IPS-15b (cell line): ENCODE measurements at regions not wholly inside any gene's neighbourhood (a gene's known extent, or its start where the extent isn't known, plus 50 kb on each side); places are given as distances from the start of the nearest gene placed in this dataset.
"Not testable (repeated sequence)": the region's sequence is repeated elsewhere in the genome, so short reads cannot be mapped to it uniquely, and the experiment has no call there.

Experiments used
- H3K27me3 ChIP-seq: one replicate; pipeline ENCODE4 v1.6.1; 2013; ENCODE audit warnings: low read length; ENCODE audit not compliant: control insufficient read depth, insufficient read depth
- H3K36me3 ChIP-seq: one replicate; pipeline ENCODE4 v1.6.1; 2013; ENCODE audit warnings: low read length; ENCODE audit not compliant: control insufficient read depth, insufficient read depth
- H3K4me1 ChIP-seq: one replicate; pipeline ENCODE4 v1.6.1; 2013; ENCODE audit warnings: mild to moderate bottlenecking, low read length; ENCODE audit not compliant: control insufficient read depth, insufficient read depth
- H3K4me3 ChIP-seq: one replicate; pipeline ENCODE4 v1.5.1; 2013; ENCODE audit warnings: low read depth, low read length
- H3K9ac ChIP-seq: one replicate; pipeline ENCODE4 v1.6.1; 2013; ENCODE audit warnings: low read depth, mild to moderate bottlenecking, low read length
- H3K9me3 ChIP-seq: one replicate; pipeline ENCODE4 v1.6.1; 2013; ENCODE audit warnings: mild to moderate bottlenecking, low read length; ENCODE audit not compliant: control insufficient read depth, insufficient read depth

GRCh38 chr4:81600520-81601357, 129.0 kb upstream of the RASGEF1B start:
- Histone ChIP-seq H3K9me3 (no peaks in the 10 kb centered on the region), H3K36me3 (no peaks in the 10 kb centered on the region), H3K9ac (no peak overlapping the region), H3K4me1 (peaks cover 13% of the 10 kb centered on the region), H3K27me3 (no peaks in the 10 kb centered on the region), H3K4me3 (no peak overlapping the region)

GRCh38 chr4:81599742-81600380, 128.2 kb upstream of the RASGEF1B start:
- peaks cover 13% of the 10 kb centered on the region for H3K4me1 ChIP-seq
- H3K9ac ChIP-seq, result no peak overlapping the region

GRCh38 chr4:81595798-81596610, 124.3 kb upstream of the RASGEF1B start:
- Histone ChIP-seq H3K4me1 (peaks cover 12% of the 10 kb centered on the region), H3K4me3 (no peak overlapping the region), H3K27me3 (no peaks in the 10 kb centered on the region), H3K9ac (no peak overlapping the region), H3K36me3 (no peaks in the 10 kb centered on the region), H3K9me3 (no peaks in the 10 kb centered on the region)

More at GRCh38 chr4:81599742-81600380, 128.2 kb upstream of the RASGEF1B start:
- no peak overlapping the region for H3K4me3 ChIP-seq
- H3K27me3 ChIP-seq, result no peaks in the 10 kb centered on the region
- no peaks in the 10 kb centered on the region for H3K36me3 ChIP-seq
- H3K9me3 ChIP-seq, result no peaks in the 10 kb centered on the region

- Histone ChIP-seq H3K27me3 (no peaks in the 10 kb centered on the region), H3K4me3 (no peak overlapping the region), H3K36me3 (no peaks in the 10 kb centered on the region), H3K9me3 (no peaks in the 10 kb centered on the region), H3K4me1 (peaks cover 5% of the 10 kb centered on the region), H3K9ac (no peak overlapping the region)
Observed at GRCh38 chr4:81595287-81595686, 123.6 kb upstream of the RASGEF1B start.

- no peaks in the 10 kb centered on the region for H3K27me3 ChIP-seq
- no peak overlapping the region for H3K9ac ChIP-seq
- no peak overlapping the region for H3K4me3 ChIP-seq
- H3K9me3 ChIP-seq, result no peaks in the 10 kb centered on the region
- no peaks in the 10 kb centered on the region for H3K36me3 ChIP-seq
- no peaks in the 10 kb centered on the region for H3K4me1 ChIP-seq
Observed at GRCh38 chr4:81594490-81595159, 122.9 kb upstream of the RASGEF1B start.

- Histone ChIP-seq H3K27me3 (no peaks in the 10 kb centered on the region), H3K4me1 (no peaks in the 10 kb centered on the region), H3K9ac (no peak overlapping the region), H3K9me3 (no peaks in the 10 kb centered on the region), H3K36me3 (no peaks in the 10 kb centered on the region), H3K4me3 (no peak overlapping the region)
Observed at GRCh38 chr4:81592701-81593100, 121.0 kb upstream of the RASGEF1B start.

GRCh38 chr4:81590596-81590995, 118.9 kb upstream of the RASGEF1B start:
- Histone ChIP-seq H3K9ac (no peak overlapping the region), H3K4me3 (no peak overlapping the region), H3K27me3 (no peaks in the 10 kb centered on the region), H3K4me1 (no peaks in the 10 kb centered on the region), H3K36me3 (no peaks in the 10 kb centered on the region), H3K9me3 (no peaks in the 10 kb centered on the region)

GRCh38 chr4:81589262-81589661, 117.6 kb upstream of the RASGEF1B start:
- no peak overlapping the region for H3K9ac ChIP-seq
- H3K4me3 ChIP-seq, result no peak overlapping the region
- no peaks in the 10 kb centered on the region for H3K36me3 ChIP-seq
- no peaks in the 10 kb centered on the region for H3K27me3 ChIP-seq
- no peaks in the 10 kb centered on the region for H3K4me1 ChIP-seq
- no peaks in the 10 kb centered on the region for H3K9me3 ChIP-seq

- H3K4me1 ChIP-seq, result no peaks in the 10 kb centered on the region
- H3K4me3 ChIP-seq, result no peak overlapping the region
Observed at GRCh38 chr4:81586706-81587105, 115.0 kb upstream of the RASGEF1B start.

GRCh38 chr4:81580994-81581374, 109.3 kb upstream of the RASGEF1B start:
- H3K4me1 ChIP-seq, H3K9ac ChIP-seq, H3K4me3 ChIP-seq, H3K36me3 ChIP-seq, H3K27me3 ChIP-seq, H3K9me3 ChIP-seq: not testable (repeated sequence)

More at GRCh38 chr4:81586706-81587105, 115.0 kb upstream of the RASGEF1B start:
- H3K9me3 ChIP-seq, result no peaks in the 10 kb centered on the region
- no peak overlapping the region for H3K9ac ChIP-seq
- no peaks in the 10 kb centered on the region for H3K27me3 ChIP-seq
- no peaks in the 10 kb centered on the region for H3K36me3 ChIP-seq

GRCh38 chr4:81580346-81580993, 108.8 kb upstream of the RASGEF1B start:
- Histone ChIP-seq H3K27me3 (no peaks in the 10 kb centered on the region), H3K36me3 (no peaks in the 10 kb centered on the region), H3K9me3 (no peaks in the 10 kb centered on the region), H3K9ac (no peak overlapping the region), H3K4me1 (no peaks in the 10 kb centered on the region), H3K4me3 (no peak overlapping the region)
